ENCODE measurements at regions not wholly inside any gene's neighbourhood (a gene's known extent, or its start where the extent isn't known, plus 50 kb on each side); places are given as distances from the start of the nearest gene placed in this dataset.

GRCh38 chr4:23163647-23164436, 471.1 kb downstream of the GBA3 start:
- H3K4me1 ChIP-seq, result no peaks in the 10 kb centered on the region
- peak in 1 of 2 donors; percentile 44 for ATAC-seq
- no peaks in the 10 kb centered on the region for H3K9me3 ChIP-seq
- no peaks in the 10 kb centered on the region for H3K36me3 ChIP-seq
- H3K4me3 ChIP-seq, result no peak overlapping the region
- H3K27me3 ChIP-seq (ENCODE audit: low read depth), result no peaks in the 10 kb centered on the region
- DNase-seq, result no peak
- intact Hi-C loops (cut with DNase I), result no loop called here
- H3K27ac ChIP-seq, result no peak overlapping the region
- TF ChIP-seq CTCF (IDR thresholded peaks at IDR 0.05), result no peak

- intact Hi-C loops (cut with DNase I), result no loop called here
- no peak for ATAC-seq
These were observed 469.5 kb downstream of the GBA3 start for GRCh38 chr4:23162275-23162674.

GRCh38 chr4:23161787-23162186, 469.1 kb downstream of the GBA3 start:
- intact Hi-C loops (cut with DNase I), result no loop called here
- Histone ChIP-seq H3K4me3 (no peak overlapping the region), H3K27me3 (ENCODE audit: low read depth) (no peaks in the 10 kb centered on the region), H3K36me3 (no peaks in the 10 kb centered on the region), H3K4me1 (no peaks in the 10 kb centered on the region), H3K9me3 (no peaks in the 10 kb centered on the region), H3K27ac (no peak overlapping the region)
- DNase-seq, result no peak
- no peak for TF ChIP-seq CTCF (IDR thresholded peaks at IDR 0.05)
- no peak for ATAC-seq

More at GRCh38 chr4:23162275-23162674, 469.5 kb downstream of the GBA3 start:
- Histone ChIP-seq H3K4me1 (no peaks in the 10 kb centered on the region), H3K36me3 (no peaks in the 10 kb centered on the region), H3K4me3 (no peak overlapping the region), H3K27me3 (ENCODE audit: low read depth) (no peaks in the 10 kb centered on the region), H3K9me3 (no peaks in the 10 kb centered on the region), H3K27ac (no peak overlapping the region)
- no peak for TF ChIP-seq CTCF (IDR thresholded peaks at IDR 0.05)
- DNase-seq, result no peak

GRCh38 chr4:23153076-23153475, 460.3 kb downstream of the GBA3 start:
- intact Hi-C loops (cut with DNase I), result no loop called here
- Histone ChIP-seq H3K27me3 (ENCODE audit: low read depth) (no peaks in the 10 kb centered on the region), H3K27ac (no peak overlapping the region), H3K9me3 (no peaks in the 10 kb centered on the region), H3K4me1 (no peaks in the 10 kb centered on the region), H3K36me3 (no peaks in the 10 kb centered on the region), H3K4me3 (no peak overlapping the region)
- ATAC-seq (no peak), DNase-seq (no peak)
- no peak for TF ChIP-seq CTCF (IDR thresholded peaks at IDR 0.05)

GRCh38 chr4:23149815-23150214, 457.1 kb downstream of the GBA3 start:
- H3K27ac ChIP-seq, result no peak overlapping the region
- H3K27me3 ChIP-seq (ENCODE audit: low read depth), result no peaks in the 10 kb centered on the region
- no peak for TF ChIP-seq CTCF (IDR thresholded peaks at IDR 0.05)
- no peak for ATAC-seq
- no peaks in the 10 kb centered on the region for H3K36me3 ChIP-seq
- H3K9me3 ChIP-seq, result no peaks in the 10 kb centered on the region
- intact Hi-C loops (cut with DNase I), result no loop called here
- no peaks in the 10 kb centered on the region for H3K4me1 ChIP-seq
- DNase-seq, result no peak
- H3K4me3 ChIP-seq, result no peak overlapping the region
